ENCODE measurements at regions not wholly inside any gene's neighbourhood (a gene's known extent, or its start where the extent isn't known, plus 50 kb on each side); places are given as distances from the start of the nearest gene placed in this dataset.

- no peak for TF ChIP-seq EP300 (IDR thresholded peaks at IDR 0.05; ENCODE audit: borderline replicate concordance in 1 of 2, low read depth in 1 of 2, low read length in 1 of 2)
- TF ChIP-seq RAD21 (IDR thresholded peaks at IDR 0.05; ENCODE audit: low read length), result no peak
- TF ChIP-seq, protein P1, sequence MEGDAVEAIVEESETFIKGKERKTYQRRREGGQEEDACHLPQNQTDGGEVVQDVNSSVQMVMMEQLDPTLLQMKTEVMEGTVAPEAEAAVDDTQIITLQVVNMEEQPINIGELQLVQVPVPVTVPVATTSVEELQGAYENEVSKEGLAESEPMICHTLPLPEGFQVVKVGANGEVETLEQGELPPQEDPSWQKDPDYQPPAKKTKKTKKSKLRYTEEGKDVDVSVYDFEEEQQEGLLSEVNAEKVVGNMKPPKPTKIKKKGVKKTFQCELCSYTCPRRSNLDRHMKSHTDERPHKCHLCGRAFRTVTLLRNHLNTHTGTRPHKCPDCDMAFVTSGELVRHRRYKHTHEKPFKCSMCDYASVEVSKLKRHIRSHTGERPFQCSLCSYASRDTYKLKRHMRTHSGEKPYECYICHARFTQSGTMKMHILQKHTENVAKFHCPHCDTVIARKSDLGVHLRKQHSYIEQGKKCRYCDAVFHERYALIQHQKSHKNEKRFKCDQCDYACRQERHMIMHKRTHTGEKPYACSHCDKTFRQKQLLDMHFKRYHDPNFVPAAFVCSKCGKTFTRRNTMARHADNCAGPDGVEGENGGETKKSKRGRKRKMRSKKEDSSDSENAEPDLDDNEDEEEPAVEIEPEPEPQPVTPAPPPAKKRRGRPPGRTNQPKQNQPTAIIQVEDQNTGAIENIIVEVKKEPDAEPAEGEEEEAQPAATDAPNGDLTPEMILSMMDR (IDR thresholded peaks at IDR 0.05), result no peak
- no peak for TF ChIP-seq GABPA (IDR thresholded peaks at IDR 0.05; ENCODE audit: low read depth)
- no peak for TF ChIP-seq GATA2 (CRISPR knock-in tag; IDR thresholded peaks at IDR 0.05)
- no peak for TF ChIP-seq EZH2phosphoT487 (IDR thresholded peaks at IDR 0.05; ENCODE audit: borderline replicate concordance, low read depth)
- no peak for TF ChIP-seq POLR2AphosphoS5 (IDR thresholded peaks at IDR 0.05; ENCODE audit: low read depth, low read length)
- TF ChIP-seq MXI1 (IDR thresholded peaks at IDR 0.05; ENCODE audit: low read depth, low read length), result no peak
- TF ChIP-seq YY1 (IDR thresholded peaks at IDR 0.05; ENCODE audit: low read depth), result no peak
- no peak for TF ChIP-seq TAF1 (IDR thresholded peaks at IDR 0.05; ENCODE audit: borderline replicate concordance, low read depth, low read length)
- no peak for TF ChIP-seq SIN3A (IDR thresholded peaks at IDR 0.05; ENCODE audit: borderline replicate concordance, low read depth, low read length)
These were observed 1875.9 kb upstream of the CDH9 start for GRCh38 chr5:28914297-28914696.

Measured in SK-N-SH (cell line).